Limb (tissue), 2 donors: ENCODE measurements at regions not wholly inside any gene's neighbourhood (a gene's known extent, or its start where the extent isn't known, plus 50 kb on each side); places are given as distances from the start of the nearest gene placed in this dataset.
"Not testable (repeated sequence)": the region's sequence is repeated elsewhere in the genome, so short reads cannot be mapped to it uniquely, and the experiment has no call there.

ENCODE experiments used
- DNase-seq, 2 donors: peaks; one replicate each; pipeline ENCODE4 v3.0.0-alpha.2; 2016; ENCODE audit errors: extremely low spot score in 2 of 2

GRCh38 chr3:198096015-198096414, 136.0 kb downstream of the LMLN start:
- DNase-seq: no peak

GRCh38 chr3:198097048-198097447, 137.0 kb downstream of the LMLN start:
- no peak for DNase-seq

GRCh38 chr3:198098661-198099081, 138.7 kb downstream of the LMLN start:
- DNase-seq: not testable (repeated sequence)

GRCh38 chr3:198103070-198103469, 143.1 kb downstream of the LMLN start:
- DNase-seq: not testable (repeated sequence)

GRCh38 chr3:198106265-198106664, 146.2 kb downstream of the LMLN start:
- DNase-seq: no peak

- DNase-seq: no peak
Measured at GRCh38 chr3:198107840-198108734, 148.1 kb downstream of the LMLN start.

- no peak for DNase-seq
Measured at GRCh38 chr3:198109883-198110282, 149.9 kb downstream of the LMLN start.

GRCh38 chr3:198112031-198112430, 152.0 kb downstream of the LMLN start:
- no peak for DNase-seq

GRCh38 chr3:198113206-198114053, 153.4 kb downstream of the LMLN start:
- DNase-seq: peak in 1 of 2 donors; percentile 34

- DNase-seq: not testable (repeated sequence)
Measured at GRCh38 chr3:198114516-198114915, 154.5 kb downstream of the LMLN start.

GRCh38 chr3:198122184-198122583, 162.2 kb downstream of the LMLN start:
- DNase-seq: not testable (repeated sequence)

- not testable (repeated sequence) for DNase-seq
Measured at GRCh38 chr3:198137038-198137835, 177.2 kb downstream of the LMLN start.

- DNase-seq: not testable (repeated sequence)
Measured at GRCh38 chr3:198138205-198138604, 178.2 kb downstream of the LMLN start.

GRCh38 chr3:198139037-198139436, 179.0 kb downstream of the LMLN start:
- DNase-seq: not testable (repeated sequence)

GRCh38 chr3:198139513-198140167, 179.6 kb downstream of the LMLN start:
- not testable (repeated sequence) for DNase-seq

GRCh38 chr3:198143300-198144137, 183.5 kb downstream of the LMLN start:
- not testable (repeated sequence) for DNase-seq

GRCh38 chr3:198145231-198145784, 185.3 kb downstream of the LMLN start:
- DNase-seq: peak in 1 of 2 donors; percentile 3

GRCh38 chr3:198146070-198146469, 186.1 kb downstream of the LMLN start:
- DNase-seq: not testable (repeated sequence)

GRCh38 chr3:198146559-198147164, 186.6 kb downstream of the LMLN start:
- not testable (repeated sequence) for DNase-seq
